WTC11 (cell line): ENCODE measurements at regions not wholly inside any gene's neighbourhood (a gene's known extent, or its start where the extent isn't known, plus 50 kb on each side); places are given as distances from the start of the nearest gene placed in this dataset.

Source experiments
- ATAC-seq: fragments of 200-7000 bp; cut with Tn5 transposase; 2 replicates; pipeline ENCODE4 v1.10.0; 2021; ENCODE audit warnings: mild to moderate bottlenecking, moderate library complexity
- CTCF ChIA-PET: fragments of 300-600 bp; sonication (Branson Sonifier 250); formaldehyde crosslinking; loops from one replicate; lab custom pipeline; 2021; ENCODE audit warnings: antibody characterized with exemption; lab: Charles Lee
- POLR2A ChIA-PET: fragments of 350-600 bp; sonication (Branson Sonifier 250); formaldehyde crosslinking; loops from one replicate; lab custom pipeline; 2021; ENCODE audit warnings: antibody characterized with exemption; lab: Charles Lee
- DNase-seq: peaks from one replicate; pipeline ENCODE4 v3.0.0; 2021; ENCODE audit warnings: low spot score
- H3K27ac Mint-ChIP-seq: 2 replicates; pipeline ENCODE4 v1.8.0; 2021; ENCODE audit warnings: mixed read lengths
- H3K27me3 Mint-ChIP-seq: 2 replicates; pipeline ENCODE4 v1.8.0; 2021; ENCODE audit warnings: low read depth, mild to moderate bottlenecking, moderate library complexity, mixed read lengths
- H3K36me3 Mint-ChIP-seq: 2 replicates; pipeline ENCODE4 v1.8.0; 2021; ENCODE audit warnings: mixed read lengths
- H3K4me1 Mint-ChIP-seq: 2 replicates; pipeline ENCODE4 v1.8.0; 2022; ENCODE audit warnings: mixed read lengths
- H3K4me3 Mint-ChIP-seq: 2 replicates; pipeline ENCODE4 v1.8.0; 2021; ENCODE audit warnings: mild to moderate bottlenecking, moderate library complexity, mixed read lengths
- H3K9me3 Mint-ChIP-seq: 2 replicates; pipeline ENCODE4 v1.8.0; 2021; ENCODE audit warnings: mixed read lengths
- CREM ChIP-seq: sonication (generic); formaldehyde crosslinking; IDR thresholded peaks from 2 replicates; pipeline ENCODE4 v1.8.1; 2022; ENCODE audit warnings: mild to moderate bottlenecking, missing genetic modification reagents, moderate library complexity
- E2F4 ChIP-seq: sonication (generic); formaldehyde crosslinking; IDR thresholded peaks from 2 replicates; pipeline ENCODE4 v1.8.1; 2022; ENCODE audit warnings: low read depth, mild to moderate bottlenecking, moderate library complexity, missing genetic modification reagents, borderline replicate concordance
- EMX1 ChIP-seq: fragments of 250-450 bp; sonication (Bioruptor Pico); IDR thresholded peaks from 2 replicates; pipeline ENCODE4 v1.8.0; 2021; ENCODE audit warnings: mild to moderate bottlenecking
- NR1H2 ChIP-seq: sonication (generic); formaldehyde crosslinking; IDR thresholded peaks from 2 replicates; pipeline ENCODE4 v1.9.0; 2021; ENCODE audit warnings: mild to moderate bottlenecking, moderate library complexity, missing genetic modification reagents
- NR3C1 ChIP-seq: sonication (generic); formaldehyde crosslinking; conservative IDR thresholded peaks from 2 replicates; pipeline ENCODE4 v1.8.1; 2023; ENCODE audit warnings: low read depth, mild to moderate bottlenecking, missing genetic modification reagents
- PRRX2 ChIP-seq: fragments of 250-450 bp; sonication (Bioruptor Pico); IDR thresholded peaks from 2 replicates; pipeline ENCODE4 v1.8.0; 2021; ENCODE audit warnings: mild to moderate bottlenecking
- SMAD4 ChIP-seq: sonication (generic); formaldehyde crosslinking; IDR thresholded peaks from 2 replicates; pipeline ENCODE4 v1.8.0; 2022; ENCODE audit warnings: mild to moderate bottlenecking, missing genetic modification reagents
- SP1 ChIP-seq: sonication (generic); formaldehyde crosslinking; conservative IDR thresholded peaks from 2 replicates; pipeline ENCODE4 v1.8.1; 2022; ENCODE audit warnings: missing genetic modification reagents
- USF1 ChIP-seq: sonication (generic); formaldehyde crosslinking; IDR thresholded peaks from 2 replicates; pipeline ENCODE4 v1.8.0; 2022; ENCODE audit warnings: mild to moderate bottlenecking, missing genetic modification reagents
- ZNF416 ChIP-seq: fragments of 250-450 bp; sonication (Bioruptor Pico); IDR thresholded peaks from 2 replicates; pipeline ENCODE4 v1.9.0; 2021; ENCODE audit warnings: mild to moderate bottlenecking, inconsistent platforms
- ZNF671 ChIP-seq: fragments of 250-450 bp; sonication (Bioruptor Pico); IDR thresholded peaks from 2 replicates; pipeline ENCODE4 v1.8.0; 2021; ENCODE audit warnings: mild to moderate bottlenecking
- TF ChIP-seq, protein P1 (sequence below): fragments of 250-450 bp; sonication (Bioruptor Pico); IDR thresholded peaks from 2 replicates; pipeline ENCODE4 v2.1.2; 2022; ENCODE audit warnings: mild to moderate bottlenecking, moderate library complexity
- TF ChIP-seq, protein P2 (sequence below): sonication (generic); formaldehyde crosslinking; IDR thresholded peaks from 2 replicates; pipeline ENCODE4 v1.8.1; 2023; ENCODE audit warnings: mild to moderate bottlenecking, moderate library complexity, missing genetic modification reagents
- TF ChIP-seq, protein P3 (sequence below): sonication (generic); formaldehyde crosslinking; IDR thresholded peaks from 2 replicates; pipeline ENCODE4 v1.8.0; 2022; ENCODE audit warnings: mild to moderate bottlenecking, missing genetic modification reagents
- TF ChIP-seq, protein P4 (sequence below): sonication (generic); formaldehyde crosslinking; IDR thresholded peaks from 2 replicates; pipeline ENCODE4 v1.8.1; 2022; ENCODE audit warnings: missing genetic modification reagents, borderline replicate concordance

GRCh38 chr7:52114509-52114908, 797.9 kb upstream of the COBL start:
- CTCF ChIA-PET: no interaction called here
- Mint-ChIP-seq H3K27ac (peak overlapping the region; percentile 35), H3K4me3 (peak overlapping the region; percentile 5; the same call in 1 of the 2 replicates), H3K4me1 (peaks cover 67% of the 10 kb centered on the region), H3K9me3 (no peaks in the 10 kb centered on the region), H3K27me3 (no peaks in the 10 kb centered on the region), H3K36me3 (no peaks in the 10 kb centered on the region)
- ATAC-seq: peak; percentile 53
- DNase-seq: no peak
- TF ChIP-seq, protein P1, sequence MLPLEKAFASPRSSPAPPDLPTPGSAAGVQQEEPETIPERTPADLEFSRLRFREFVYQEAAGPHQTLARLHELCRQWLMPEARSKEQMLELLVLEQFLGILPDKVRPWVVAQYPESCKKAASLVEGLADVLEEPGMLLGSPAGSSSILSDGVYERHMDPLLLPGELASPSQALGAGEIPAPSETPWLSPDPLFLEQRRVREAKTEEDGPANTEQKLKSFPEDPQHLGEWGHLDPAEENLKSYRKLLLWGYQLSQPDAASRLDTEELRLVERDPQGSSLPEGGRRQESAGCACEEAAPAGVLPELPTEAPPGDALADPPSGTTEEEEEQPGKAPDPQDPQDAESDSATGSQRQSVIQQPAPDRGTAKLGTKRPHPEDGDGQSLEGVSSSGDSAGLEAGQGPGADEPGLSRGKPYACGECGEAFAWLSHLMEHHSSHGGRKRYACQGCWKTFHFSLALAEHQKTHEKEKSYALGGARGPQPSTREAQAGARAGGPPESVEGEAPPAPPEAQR: no peak
- TF ChIP-seq SMAD4 (CRISPR knock-in tag) (no peak), EMX1 (no peak), USF1 (CRISPR knock-in tag) (no peak), E2F4 (CRISPR knock-in tag) (no peak), NR1H2 (CRISPR knock-in tag) (no peak), PRRX2 (CRISPR knock-in tag) (no peak)
- TF ChIP-seq, protein P2, sequence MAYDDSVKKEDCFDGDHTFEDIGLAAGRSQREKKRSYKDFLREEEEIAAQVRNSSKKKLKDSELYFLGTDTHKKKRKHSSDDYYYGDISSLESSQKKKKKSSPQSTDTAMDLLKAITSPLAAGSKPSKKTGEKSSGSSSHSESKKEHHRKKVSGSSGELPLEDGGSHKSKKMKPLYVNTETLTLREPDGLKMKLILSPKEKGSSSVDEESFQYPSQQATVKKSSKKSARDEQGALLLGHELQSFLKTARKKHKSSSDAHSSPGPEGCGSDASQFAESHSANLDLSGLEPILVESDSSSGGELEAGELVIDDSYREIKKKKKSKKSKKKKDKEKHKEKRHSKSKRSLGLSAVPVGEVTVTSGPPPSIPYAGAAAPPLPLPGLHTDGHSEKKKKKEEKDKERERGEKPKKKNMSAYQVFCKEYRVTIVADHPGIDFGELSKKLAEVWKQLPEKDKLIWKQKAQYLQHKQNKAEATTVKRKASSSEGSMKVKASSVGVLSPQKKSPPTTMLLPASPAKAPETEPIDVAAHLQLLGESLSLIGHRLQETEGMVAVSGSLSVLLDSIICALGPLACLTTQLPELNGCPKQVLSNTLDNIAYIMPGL (CRISPR knock-in tag): no peak
- TF ChIP-seq, protein P3, sequence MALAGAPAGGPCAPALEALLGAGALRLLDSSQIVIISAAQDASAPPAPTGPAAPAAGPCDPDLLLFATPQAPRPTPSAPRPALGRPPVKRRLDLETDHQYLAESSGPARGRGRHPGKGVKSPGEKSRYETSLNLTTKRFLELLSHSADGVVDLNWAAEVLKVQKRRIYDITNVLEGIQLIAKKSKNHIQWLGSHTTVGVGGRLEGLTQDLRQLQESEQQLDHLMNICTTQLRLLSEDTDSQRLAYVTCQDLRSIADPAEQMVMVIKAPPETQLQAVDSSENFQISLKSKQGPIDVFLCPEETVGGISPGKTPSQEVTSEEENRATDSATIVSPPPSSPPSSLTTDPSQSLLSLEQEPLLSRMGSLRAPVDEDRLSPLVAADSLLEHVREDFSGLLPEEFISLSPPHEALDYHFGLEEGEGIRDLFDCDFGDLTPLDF (CRISPR knock-in tag): no peak
- TF ChIP-seq, all 79 proteins: peak for 0
- POLR2A ChIA-PET: no interaction called here

- ChIA-PET CTCF (no interaction called here), POLR2A (no interaction called here)
- H3K4me1 Mint-ChIP-seq: peaks cover 66% of the 10 kb centered on the region
- no peak for DNase-seq
- H3K36me3 Mint-ChIP-seq: no peaks in the 10 kb centered on the region
- no peaks in the 10 kb centered on the region for H3K27me3 Mint-ChIP-seq
- no peak for ATAC-seq
- TF ChIP-seq ZNF416 (CRISPR knock-in tag): no peak
- no peak for TF ChIP-seq E2F4 (CRISPR knock-in tag)
- TF ChIP-seq CREM (CRISPR knock-in tag): no peak
- H3K27ac Mint-ChIP-seq: peak overlapping the region; percentile 35
- no peaks in the 10 kb centered on the region for H3K9me3 Mint-ChIP-seq
- H3K4me3 Mint-ChIP-seq: 0 out of 2 replicates have a peak overlapping the region, but pooled peaks have one; percentile 5
These were observed 797.4 kb upstream of the COBL start for GRCh38 chr7:52114056-52114455.

- ATAC-seq (peak; percentile 76), DNase-seq (no peak)
- CTCF ChIA-PET: interaction anchor here (0.6 kb wide), 1 partner anchor 15 kb away, joined by 4 read pairs; no protein-coding TSS in a partner anchor
- peaks cover 10% of the 10 kb centered on the region for H3K9me3 Mint-ChIP-seq
- peaks cover 4% of the 10 kb centered on the region for H3K36me3 Mint-ChIP-seq
- peaks cover 10% of the 10 kb centered on the region for H3K4me1 Mint-ChIP-seq
- TF ChIP-seq, protein P4, sequence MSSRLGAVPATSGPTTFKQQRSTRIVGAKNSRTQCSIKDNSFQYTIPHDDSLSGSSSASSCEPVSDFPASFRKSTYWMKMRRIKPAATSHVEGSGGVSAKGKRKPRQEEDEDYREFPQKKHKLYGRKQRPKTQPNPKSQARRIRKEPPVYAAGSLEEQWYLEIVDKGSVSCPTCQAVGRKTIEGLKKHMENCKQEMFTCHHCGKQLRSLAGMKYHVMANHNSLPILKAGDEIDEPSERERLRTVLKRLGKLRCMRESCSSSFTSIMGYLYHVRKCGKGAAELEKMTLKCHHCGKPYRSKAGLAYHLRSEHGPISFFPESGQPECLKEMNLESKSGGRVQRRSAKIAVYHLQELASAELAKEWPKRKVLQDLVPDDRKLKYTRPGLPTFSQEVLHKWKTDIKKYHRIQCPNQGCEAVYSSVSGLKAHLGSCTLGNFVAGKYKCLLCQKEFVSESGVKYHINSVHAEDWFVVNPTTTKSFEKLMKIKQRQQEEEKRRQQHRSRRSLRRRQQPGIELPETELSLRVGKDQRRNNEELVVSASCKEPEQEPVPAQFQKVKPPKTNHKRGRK (CRISPR knock-in tag): no peak
- TF ChIP-seq NR3C1 (CRISPR knock-in tag) (no peak), ZNF671 (CRISPR knock-in tag) (no peak), SP1 (CRISPR knock-in tag) (no peak)
- no peak overlapping the region for H3K4me3 Mint-ChIP-seq
- H3K27me3 Mint-ChIP-seq: peaks cover under 1% of the 10 kb centered on the region; the same call in 1 of the 2 replicates
- POLR2A ChIA-PET: no interaction called here
- H3K27ac Mint-ChIP-seq: no peak overlapping the region
These were observed 790.7 kb upstream of the COBL start for GRCh38 chr7:52107355-52107754.
